ENCODE measurements at regions not wholly inside any gene's neighbourhood (a gene's known extent, or its start where the extent isn't known, plus 50 kb on each side); places are given as distances from the start of the nearest gene placed in this dataset.

DNA sequence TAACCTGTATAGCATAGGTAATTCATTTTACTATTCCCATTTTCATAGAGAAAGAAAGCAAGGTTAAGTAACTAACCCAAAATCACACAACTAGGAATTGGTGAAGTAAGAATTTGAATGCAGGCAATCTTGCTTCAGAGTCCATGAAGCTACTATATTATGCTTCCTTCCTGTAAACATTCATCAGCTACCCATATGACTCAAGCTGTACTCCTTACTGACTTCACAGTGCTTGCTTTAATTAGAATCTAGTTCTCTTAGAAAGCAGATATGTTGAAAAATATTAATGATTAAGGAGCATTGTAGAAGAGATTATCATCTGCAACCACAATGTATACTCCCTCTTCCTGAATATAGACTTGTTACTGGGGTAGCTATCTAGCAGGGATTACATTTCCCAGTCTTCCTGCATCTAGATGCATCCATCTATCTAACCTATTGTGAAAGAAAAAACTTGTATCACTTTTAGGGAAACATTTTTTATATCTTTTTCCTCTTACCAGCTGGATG, 961.6 kb upstream of the CHAC2 start:
- Histone ChIP-seq H3K4me2 (ENCODE audit: control insufficient read depth, extremely low read depth, insufficient read depth, low read depth, low read length) (no peak overlapping the region), H3K9me1 (ENCODE audit: control insufficient read depth, extremely low read depth, insufficient read depth, low read length) (no peaks in the 10 kb centered on the region), H3K4me1 (ENCODE audit: control insufficient read depth, extremely low read depth, insufficient read depth, low read length) (no peaks in the 10 kb centered on the region), H3K27me3 (ENCODE audit: control insufficient read depth, extremely low read depth, insufficient read depth, low read length) (no peaks in the 10 kb centered on the region), H3K27ac (ENCODE audit: control insufficient read depth, insufficient read depth, low read length) (no peak overlapping the region), H3K9ac (ENCODE audit: control insufficient read depth, extremely low read depth, insufficient read depth, low read length) (no peak overlapping the region), H4K20me1 (ENCODE audit: control insufficient read depth, extremely low read depth, insufficient read depth, low read length) (no peaks in the 10 kb centered on the region), H3K9me3 (ENCODE audit: control insufficient read depth, low read depth, low read length) (peaks cover 1% of the 10 kb centered on the region), H3K79me2 (ENCODE audit: control insufficient read depth, insufficient read depth, low read length) (no peaks in the 10 kb centered on the region), H3K4me3 (ENCODE audit: control insufficient read depth in 2 of 3, extremely low read depth in 1 of 3, insufficient read depth in 2 of 3, low read depth in 1 of 3, low read length in 3 of 3) (no peak overlapping the region), H3K36me3 (ENCODE audit: control insufficient read depth in 2 of 2, extremely low read depth in 1 of 2, insufficient read depth in 2 of 2, low read length in 2 of 2) (no peaks in the 10 kb centered on the region), H2AFZ (ENCODE audit: control insufficient read depth, low read length) (no peak overlapping the region)
- TF ChIP-seq, protein P1, sequence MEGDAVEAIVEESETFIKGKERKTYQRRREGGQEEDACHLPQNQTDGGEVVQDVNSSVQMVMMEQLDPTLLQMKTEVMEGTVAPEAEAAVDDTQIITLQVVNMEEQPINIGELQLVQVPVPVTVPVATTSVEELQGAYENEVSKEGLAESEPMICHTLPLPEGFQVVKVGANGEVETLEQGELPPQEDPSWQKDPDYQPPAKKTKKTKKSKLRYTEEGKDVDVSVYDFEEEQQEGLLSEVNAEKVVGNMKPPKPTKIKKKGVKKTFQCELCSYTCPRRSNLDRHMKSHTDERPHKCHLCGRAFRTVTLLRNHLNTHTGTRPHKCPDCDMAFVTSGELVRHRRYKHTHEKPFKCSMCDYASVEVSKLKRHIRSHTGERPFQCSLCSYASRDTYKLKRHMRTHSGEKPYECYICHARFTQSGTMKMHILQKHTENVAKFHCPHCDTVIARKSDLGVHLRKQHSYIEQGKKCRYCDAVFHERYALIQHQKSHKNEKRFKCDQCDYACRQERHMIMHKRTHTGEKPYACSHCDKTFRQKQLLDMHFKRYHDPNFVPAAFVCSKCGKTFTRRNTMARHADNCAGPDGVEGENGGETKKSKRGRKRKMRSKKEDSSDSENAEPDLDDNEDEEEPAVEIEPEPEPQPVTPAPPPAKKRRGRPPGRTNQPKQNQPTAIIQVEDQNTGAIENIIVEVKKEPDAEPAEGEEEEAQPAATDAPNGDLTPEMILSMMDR (optimal IDR thresholded peaks at IDR 0.05 in 1 of 3, IDR thresholded peaks at IDR 0.05 in 1 of 3, conservative IDR thresholded peaks at IDR 0.05 in 1 of 3; ENCODE audit: extremely low read depth in 1 of 3, insufficient read depth in 2 of 3, low read length in 3 of 3) = no peak
- TF ChIP-seq EZH2 (IDR thresholded peaks at IDR 0.05; ENCODE audit: low read length) = no peak
- dilution Hi-C loops (cut with MboI; ENCODE audit: extremely low pct_ligation_motif_present, low sequenced_read_pairs) = no loop called here
- no peak for DNase-seq (ENCODE audit: low read depth, low spot score)
- FAIRE-seq = no peak

DNA sequence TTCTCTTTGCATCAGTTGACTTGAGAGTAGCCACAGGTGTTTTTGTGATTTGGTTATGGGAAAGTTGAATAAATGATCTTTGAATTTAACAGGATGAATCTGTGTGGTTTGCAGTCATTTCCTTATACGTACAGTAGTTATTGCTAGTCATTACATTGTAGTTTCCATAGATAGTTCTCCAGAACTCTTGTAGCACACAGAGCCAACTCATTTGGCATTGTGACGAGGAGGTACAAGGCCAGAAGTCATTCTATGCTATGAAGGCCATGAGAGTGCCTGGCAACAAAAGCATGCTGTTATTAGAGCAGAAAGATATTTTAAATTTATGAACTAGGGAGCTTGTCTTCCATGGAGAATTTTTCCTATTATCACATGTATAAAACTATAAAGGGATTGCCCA, 973.0 kb upstream of the CHAC2 start:
- Histone ChIP-seq H3K27me3 (ENCODE audit: control insufficient read depth, extremely low read depth, insufficient read depth, low read length) (no peaks in the 10 kb centered on the region), H3K9me3 (ENCODE audit: control insufficient read depth, low read depth, low read length) (no peaks in the 10 kb centered on the region), H3K4me3 (ENCODE audit: control insufficient read depth in 2 of 3, extremely low read depth in 1 of 3, insufficient read depth in 2 of 3, low read depth in 1 of 3, low read length in 3 of 3) (no peak overlapping the region), H3K4me2 (ENCODE audit: control insufficient read depth, extremely low read depth, insufficient read depth, low read depth, low read length) (no peak overlapping the region), H3K36me3 (ENCODE audit: control insufficient read depth in 2 of 2, extremely low read depth in 1 of 2, insufficient read depth in 2 of 2, low read length in 2 of 2) (no peaks in the 10 kb centered on the region), H3K9me1 (ENCODE audit: control insufficient read depth, extremely low read depth, insufficient read depth, low read length) (no peaks in the 10 kb centered on the region), H3K4me1 (ENCODE audit: control insufficient read depth, extremely low read depth, insufficient read depth, low read length) (no peaks in the 10 kb centered on the region), H3K27ac (ENCODE audit: control insufficient read depth, insufficient read depth, low read length) (no peak overlapping the region), H3K9ac (ENCODE audit: control insufficient read depth, extremely low read depth, insufficient read depth, low read length) (no peak overlapping the region), H4K20me1 (ENCODE audit: control insufficient read depth, extremely low read depth, insufficient read depth, low read length) (no peaks in the 10 kb centered on the region), H3K79me2 (ENCODE audit: control insufficient read depth, insufficient read depth, low read length) (no peaks in the 10 kb centered on the region), H2AFZ (ENCODE audit: control insufficient read depth, low read length) (no peak overlapping the region)
- TF ChIP-seq, protein P1 (optimal IDR thresholded peaks at IDR 0.05 in 1 of 3, IDR thresholded peaks at IDR 0.05 in 1 of 3, conservative IDR thresholded peaks at IDR 0.05 in 1 of 3; ENCODE audit: extremely low read depth in 1 of 3, insufficient read depth in 2 of 3, low read length in 3 of 3) = no peak
- TF ChIP-seq EZH2 (IDR thresholded peaks at IDR 0.05; ENCODE audit: low read length) = no peak
- dilution Hi-C loops (cut with MboI; ENCODE audit: extremely low pct_ligation_motif_present, low sequenced_read_pairs) = no loop called here
- no peak for DNase-seq (ENCODE audit: low read depth, low spot score)
- FAIRE-seq = no peak
